Fibroblast of the aortic adventitia (primary cell): ENCODE measurements at regions not wholly inside any gene's neighbourhood (a gene's known extent, or its start where the extent isn't known, plus 50 kb on each side); places are given as distances from the start of the nearest gene placed in this dataset.

Experiments
- DNase-seq: peaks from one replicate; pipeline ENCODE4 v3.0.0-alpha.2; 2010; ENCODE audit warnings: low read depth
- H3K4me3 ChIP-seq: 2 replicates; pipeline ENCODE4 v1.5.1; 2011; ENCODE audit warnings: low read depth, mild to moderate bottlenecking, control low read depth, low read length, moderate library complexity
- TF ChIP-seq, protein P1 (sequence below): IDR thresholded peaks from 2 replicates; pipeline ENCODE4 v1.5.1; 2011; ENCODE audit warnings: mild to moderate bottlenecking, low read length, control low read depth, inconsistent platforms; ENCODE audit not compliant: insufficient read depth

DNA sequence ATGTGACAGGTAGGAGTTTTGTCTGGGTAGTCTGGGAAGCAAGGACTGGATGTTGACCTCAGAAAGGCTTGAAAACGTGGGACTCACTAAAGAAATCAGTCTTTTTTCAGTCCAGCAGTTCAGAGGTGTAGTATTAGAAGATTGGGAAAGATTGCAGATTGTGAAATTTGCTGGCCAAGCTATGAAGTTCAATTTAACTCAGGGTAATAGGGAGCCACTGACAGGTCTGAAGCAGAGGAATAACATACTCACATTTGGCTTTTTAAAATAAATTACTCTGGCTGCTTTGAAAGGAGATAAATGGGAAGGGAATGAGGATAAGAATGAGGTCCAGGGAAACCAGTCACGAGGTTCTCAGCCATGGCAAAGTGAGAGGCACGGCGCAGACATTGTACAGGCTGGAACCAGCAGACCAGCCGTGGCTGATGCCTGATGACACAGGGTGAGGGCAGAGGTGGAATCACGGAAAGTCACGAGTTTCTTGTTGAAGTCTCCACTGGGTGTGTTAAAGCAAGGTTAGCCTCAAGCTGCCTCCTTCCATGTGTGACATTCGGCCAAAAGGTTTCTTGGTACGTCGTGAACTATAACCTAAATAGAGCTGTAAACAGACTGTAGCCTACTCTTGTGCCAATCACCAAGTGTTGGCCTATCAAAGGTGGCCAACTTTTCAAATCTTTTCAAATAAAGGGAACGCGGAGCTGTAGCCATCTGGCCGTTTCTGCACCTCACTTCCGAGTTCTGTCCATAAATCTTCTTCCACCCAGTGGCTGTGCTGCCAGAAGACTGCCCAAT is 377.6 kb downstream of the IRS2 start:
- H3K4me3 ChIP-seq, result no peak overlapping the region
- DNase-seq, result no peak
- TF ChIP-seq, protein P1, sequence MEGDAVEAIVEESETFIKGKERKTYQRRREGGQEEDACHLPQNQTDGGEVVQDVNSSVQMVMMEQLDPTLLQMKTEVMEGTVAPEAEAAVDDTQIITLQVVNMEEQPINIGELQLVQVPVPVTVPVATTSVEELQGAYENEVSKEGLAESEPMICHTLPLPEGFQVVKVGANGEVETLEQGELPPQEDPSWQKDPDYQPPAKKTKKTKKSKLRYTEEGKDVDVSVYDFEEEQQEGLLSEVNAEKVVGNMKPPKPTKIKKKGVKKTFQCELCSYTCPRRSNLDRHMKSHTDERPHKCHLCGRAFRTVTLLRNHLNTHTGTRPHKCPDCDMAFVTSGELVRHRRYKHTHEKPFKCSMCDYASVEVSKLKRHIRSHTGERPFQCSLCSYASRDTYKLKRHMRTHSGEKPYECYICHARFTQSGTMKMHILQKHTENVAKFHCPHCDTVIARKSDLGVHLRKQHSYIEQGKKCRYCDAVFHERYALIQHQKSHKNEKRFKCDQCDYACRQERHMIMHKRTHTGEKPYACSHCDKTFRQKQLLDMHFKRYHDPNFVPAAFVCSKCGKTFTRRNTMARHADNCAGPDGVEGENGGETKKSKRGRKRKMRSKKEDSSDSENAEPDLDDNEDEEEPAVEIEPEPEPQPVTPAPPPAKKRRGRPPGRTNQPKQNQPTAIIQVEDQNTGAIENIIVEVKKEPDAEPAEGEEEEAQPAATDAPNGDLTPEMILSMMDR, result no peak

DNA sequence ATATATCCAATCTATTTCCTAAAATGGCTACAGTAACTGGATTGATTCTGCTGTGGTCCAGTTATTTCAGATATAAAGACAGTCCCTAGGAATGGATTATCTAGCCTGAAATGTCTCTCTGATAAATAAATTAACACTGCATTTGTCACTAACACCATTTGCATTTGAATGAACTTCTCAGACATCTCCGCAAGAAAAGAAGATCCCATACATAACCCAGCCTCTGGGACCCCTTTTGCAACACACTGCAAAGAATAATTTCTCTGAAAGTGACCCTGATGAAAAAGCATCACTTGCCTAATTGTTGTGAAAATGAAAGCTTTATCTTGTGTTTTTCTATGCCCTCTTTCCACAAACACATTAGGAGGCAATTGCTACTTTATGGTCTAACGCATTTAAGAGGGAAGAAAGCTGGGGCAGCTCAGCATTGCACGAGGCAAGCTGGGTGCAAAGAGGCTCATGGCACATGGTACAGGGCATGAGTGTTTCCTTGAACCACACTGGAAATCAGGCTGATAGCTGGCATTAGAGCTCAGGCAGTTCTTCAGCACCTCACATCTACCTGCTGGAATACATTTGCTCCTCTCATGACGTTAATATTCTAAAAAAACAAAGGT is 379.9 kb downstream of the IRS2 start:
- H3K4me3 ChIP-seq, result no peak overlapping the region
- no peak for DNase-seq
- TF ChIP-seq, protein P1, result no peak

DNA sequence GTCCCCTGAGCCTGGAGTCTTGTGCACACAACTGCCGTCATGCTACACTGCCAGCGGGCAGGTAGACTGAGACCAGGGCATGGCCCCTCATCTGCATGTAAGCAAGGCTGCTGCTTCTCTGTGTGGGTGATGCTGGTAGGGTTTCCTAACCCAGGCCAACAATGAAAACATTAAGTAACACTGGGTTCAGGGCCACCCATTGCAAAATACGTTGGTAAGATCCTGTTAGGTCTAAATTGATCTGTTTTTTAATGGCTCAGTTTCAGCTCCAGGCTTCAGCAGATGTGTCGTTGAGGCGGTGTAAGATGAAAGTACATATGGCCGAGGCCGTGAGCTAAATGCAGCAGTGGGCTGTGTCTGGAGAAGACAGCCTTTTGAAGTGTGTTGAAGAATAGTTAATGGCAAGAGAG is 383.4 kb downstream of the IRS2 start:
- TF ChIP-seq, protein P1, result no peak
- no peak for DNase-seq
- H3K4me3 ChIP-seq, result no peak overlapping the region

DNA sequence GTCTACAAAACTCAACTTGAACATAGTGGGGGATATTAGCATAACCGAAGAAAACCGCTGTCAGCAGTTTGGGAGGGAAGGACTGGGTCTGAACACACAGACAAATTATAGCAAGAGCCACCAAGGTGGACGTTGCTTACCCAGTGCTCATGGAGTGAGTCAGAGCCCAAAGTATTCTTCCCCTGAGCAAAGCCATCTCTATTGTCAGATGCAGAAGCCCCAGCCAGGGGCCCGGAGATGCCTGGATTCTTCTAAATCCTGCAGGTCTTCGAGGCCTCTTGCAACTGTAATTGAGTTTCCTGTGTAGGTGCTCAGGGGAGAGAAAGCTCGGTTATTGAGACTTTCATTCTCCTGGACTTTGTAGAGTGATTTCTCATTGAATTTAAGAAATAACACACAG is 384.5 kb downstream of the IRS2 start:
- DNase-seq, result no peak
- H3K4me3 ChIP-seq, result no peak overlapping the region

DNA sequence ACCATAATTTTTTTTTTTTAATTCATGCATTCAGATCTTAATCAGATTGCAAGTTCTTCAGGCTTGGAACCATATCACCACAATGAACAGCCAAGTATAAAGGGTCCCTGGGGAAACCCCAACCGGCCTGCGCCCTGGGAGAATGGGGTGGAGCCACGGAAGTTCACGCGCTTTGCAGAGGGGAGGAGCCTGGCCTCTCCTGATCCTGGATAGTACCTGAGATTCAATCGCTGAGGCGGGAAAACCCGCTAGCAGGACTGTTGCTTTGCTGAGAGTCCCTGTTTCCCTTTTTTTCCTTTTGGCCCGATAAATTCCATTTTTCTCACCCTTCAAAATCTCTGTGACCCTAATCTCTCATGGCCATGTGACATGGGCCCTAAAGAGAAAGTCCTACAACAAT is 385.1 kb downstream of the IRS2 start:
- no peak overlapping the region for H3K4me3 ChIP-seq
- DNase-seq, result no peak
- TF ChIP-seq, protein P1, result no peak

More for the DNA sequence above, 384.5 kb downstream of the IRS2 start:
- TF ChIP-seq, protein P1, result no peak

DNA sequence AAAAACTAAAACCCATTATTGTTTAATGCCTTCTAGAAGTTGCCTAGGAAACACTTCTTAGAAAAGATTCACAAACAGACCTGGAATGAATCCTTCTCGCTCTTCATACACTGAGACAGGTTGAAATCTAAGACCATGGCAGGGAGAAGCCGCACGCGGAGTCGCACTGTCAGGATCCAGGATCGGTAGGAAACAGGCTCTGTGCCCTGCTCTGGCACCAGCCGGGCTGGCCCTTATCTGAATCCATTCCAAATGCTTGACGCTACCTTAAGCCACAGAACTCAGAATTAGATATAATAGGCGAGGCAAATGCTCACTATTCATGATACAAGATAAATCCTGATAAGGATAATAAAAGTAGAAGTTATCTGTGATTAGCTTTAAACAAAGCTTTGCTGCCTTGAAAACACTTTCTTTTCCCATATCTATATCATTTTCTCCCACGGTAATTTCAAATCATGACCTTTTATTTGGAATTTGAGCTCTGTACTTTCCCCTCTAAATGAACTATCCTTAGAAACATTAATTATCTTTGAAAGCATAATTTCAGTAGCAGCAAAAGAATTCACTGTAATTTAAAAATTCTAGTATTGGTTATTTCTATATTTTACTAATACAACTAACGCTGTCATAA is 385.6 kb downstream of the IRS2 start:
- no peak overlapping the region for H3K4me3 ChIP-seq
- no peak for DNase-seq
- TF ChIP-seq, protein P1, result no peak
